PC-9 (cell line): ENCODE measurements at regions not wholly inside any gene's neighbourhood (a gene's known extent, or its start where the extent isn't known, plus 50 kb on each side); places are given as distances from the start of the nearest gene placed in this dataset.

Experiments used
- BruUV-seq: library from RNA; stranded (reverse); fragments of 400-500 nt; replicated peaks from 2 replicates; lab custom pipeline; 2021; lab: Mats Ljungman, UMichigan
- CTCF ChIA-PET: fragments of 300-600 bp; sonication (Branson Sonifier 250); formaldehyde crosslinking; loops from one replicate; lab custom pipeline; 2022; ENCODE audit warnings: antibody characterized with exemption; lab: Charles Lee
- POLR2A ChIA-PET: fragments of 300-600 bp; sonication (Branson Sonifier 250); formaldehyde crosslinking; loops from one replicate; lab custom pipeline; 2022; ENCODE audit warnings: antibody characterized with exemption; ENCODE audit not compliant: unreplicated experiment; lab: Charles Lee
- DNase-seq, 2 experiments: peaks; one replicate each; pipeline versions ENCODE4 v3.0.0 to v3.0.0-alpha.2; 2015 to 2022; ENCODE audit warnings: mixed read lengths in 1 of 2
- H2AFZ ChIP-seq: fragments of 200-600 bp; sonication (generic); 2 replicates; pipeline ENCODE4 v1.8.1; 2017; ENCODE audit warnings: antibody characterized with exemption
- H3F3A ChIP-seq: fragments of 200-600 bp; sonication (generic); 2 replicates; pipeline ENCODE4 v1.8.1; 2017; ENCODE audit warnings: antibody characterized with exemption, mild to moderate bottlenecking, low read depth; ENCODE audit not compliant: insufficient read depth
- H3K27ac ChIP-seq: fragments of 200-600 bp; sonication (generic); 2 replicates; pipeline ENCODE4 v1.6.1; 2016; ENCODE audit warnings: mixed run types
- H3K27me3 ChIP-seq: fragments of 200-600 bp; sonication (generic); 2 replicates; pipeline ENCODE4 v1.6.1; 2016; ENCODE audit warnings: low read depth, mixed run types; ENCODE audit not compliant: insufficient read depth
- H3K36me3 ChIP-seq: fragments of 200-600 bp; sonication (generic); 2 replicates; pipeline ENCODE4 v1.6.1; 2016; ENCODE audit warnings: low read depth, mixed run types
- H3K4me1 ChIP-seq: fragments of 200-600 bp; sonication (generic); replicated peaks from 2 replicates; pipeline ENCODE4 v1.6.1; 2016; ENCODE audit warnings: mixed run types; ENCODE audit not compliant: insufficient read depth
- H3K4me2 ChIP-seq: fragments of 200-600 bp; sonication (generic); 2 replicates; pipeline ENCODE4 v1.6.1; 2017; ENCODE audit warnings: mixed run types
- H3K4me3 ChIP-seq: fragments of 200-600 bp; sonication (generic); 2 replicates; pipeline ENCODE4 v1.6.1; 2016; ENCODE audit warnings: mixed run types
- H3K79me2 ChIP-seq: fragments of 200-600 bp; sonication (generic); 2 replicates; pipeline ENCODE4 v1.6.1; 2017; ENCODE audit warnings: low read depth, mixed run types
- H3K9me2 ChIP-seq: fragments of 200-600 bp; sonication (generic); 2 replicates; pipeline ENCODE4 v1.8.1; 2017; ENCODE audit warnings: mild to moderate bottlenecking; ENCODE audit not compliant: insufficient read depth
- H3K9me3 ChIP-seq: fragments of 200-600 bp; sonication (generic); 2 replicates; pipeline ENCODE4 v1.8.1; 2016; ENCODE audit warnings: low read depth; ENCODE audit not compliant: insufficient read depth
- H4K20me1 ChIP-seq: fragments of 200-600 bp; sonication (generic); 2 replicates; pipeline ENCODE4 v1.8.1; 2017; ENCODE audit not compliant: insufficient read depth
- CTCF ChIP-seq: fragments of 200-600 bp; sonication (generic); conservative IDR thresholded peaks from 2 replicates; pipeline ENCODE4 v1.6.1; 2017; ENCODE audit warnings: mixed run types, antibody characterized with exemption, mild to moderate bottlenecking, moderate library complexity
- EZH2 ChIP-seq: fragments of 200-600 bp; sonication (generic); IDR thresholded peaks from 2 replicates; pipeline ENCODE4 v1.8.0; 2017; ENCODE audit warnings: antibody characterized with exemption, low read depth
- intact Hi-C: fragments of 100-400 bp; cut with micrococcal nuclease; formaldehyde crosslinking; loops from one replicate; pipeline ENCODE4 v1.10.0; 2022; ENCODE audit not compliant: unreplicated experiment

DNA sequence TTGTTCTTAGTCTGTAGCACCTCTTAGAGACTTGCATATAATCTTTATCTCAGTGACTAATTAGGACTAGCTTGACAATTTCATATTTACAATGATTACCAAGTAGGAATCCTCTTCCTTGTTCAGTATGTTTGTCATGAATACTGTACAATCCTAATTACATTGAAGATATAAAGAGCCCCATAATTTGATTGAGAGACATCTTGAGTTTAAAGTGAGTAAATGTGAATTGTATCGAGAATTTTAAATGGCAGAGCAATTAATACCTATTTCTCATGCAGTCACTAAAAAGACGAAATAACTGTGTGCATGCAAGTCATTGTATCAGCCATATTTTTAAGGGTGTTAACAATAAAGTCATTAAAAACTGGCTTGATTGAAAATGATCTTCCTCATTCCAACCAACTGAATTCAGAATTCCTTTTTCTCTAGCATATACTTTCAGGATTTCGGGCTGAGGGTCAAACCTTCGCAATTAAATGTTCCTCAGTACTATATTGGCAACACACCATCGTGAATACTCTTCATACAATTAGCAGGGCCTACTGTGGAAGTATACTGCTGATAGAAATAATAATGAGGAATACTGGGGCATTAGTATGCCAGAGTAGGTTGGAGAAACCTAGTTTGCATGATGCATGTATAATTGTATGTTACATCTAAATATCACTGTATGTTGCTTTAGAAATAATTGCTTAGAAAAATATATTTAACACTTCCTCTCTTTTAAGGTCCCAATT, 284.7 kb upstream of the TMEM161B start:
- BruUV-seq = no TSS peak
- intact Hi-C loops = no loop called here
- H3K9me3 ChIP-seq = no peaks in the 10 kb centered on the region
- ChIA-PET CTCF (no interaction called here), POLR2A (no interaction called here)
- no peak overlapping the region for H3K4me3 ChIP-seq
- TF ChIP-seq CTCF = no peak
- TF ChIP-seq EZH2 = no peak
- H2AFZ ChIP-seq = no peak overlapping the region
- no peaks in the 10 kb centered on the region for H3K79me2 ChIP-seq
- no peaks in the 10 kb centered on the region for H3K36me3 ChIP-seq
- no peaks in the 10 kb centered on the region for H4K20me1 ChIP-seq
- no peak for DNase-seq
- no peak overlapping the region for H3K4me2 ChIP-seq
- H3K4me1 ChIP-seq = no peaks in the 10 kb centered on the region
- H3F3A ChIP-seq = no peaks in the 10 kb centered on the region
- no peaks in the 10 kb centered on the region for H3K27me3 ChIP-seq
- no peaks in the 10 kb centered on the region for H3K9me2 ChIP-seq
- no peak overlapping the region for H3K27ac ChIP-seq

GRCh38 chr5:88552426-88552825, 283.8 kb upstream of the TMEM161B start:
- CTCF ChIA-PET = no interaction called here
- no peaks in the 10 kb centered on the region for H3F3A ChIP-seq
- BruUV-seq = no TSS peak

GRCh38 chr5:88551724-88552345, 283.2 kb upstream of the TMEM161B start:
- no peak overlapping the region for H3K4me3 ChIP-seq
- BruUV-seq = no TSS peak
- H3K79me2 ChIP-seq = no peaks in the 10 kb centered on the region
- no peak for DNase-seq
- H3K9me3 ChIP-seq = no peaks in the 10 kb centered on the region
- H3K36me3 ChIP-seq = no peaks in the 10 kb centered on the region
- no peak overlapping the region for H3K27ac ChIP-seq
- ChIA-PET CTCF (no interaction called here), POLR2A (no interaction called here)
- H2AFZ ChIP-seq = no peak overlapping the region
- no peaks in the 10 kb centered on the region for H3K4me1 ChIP-seq
- no peak overlapping the region for H3K4me2 ChIP-seq
- intact Hi-C loops = no loop called here
- no peaks in the 10 kb centered on the region for H3K27me3 ChIP-seq
- TF ChIP-seq CTCF (no peak), EZH2 (no peak)
- H4K20me1 ChIP-seq = no peaks in the 10 kb centered on the region
- H3K9me2 ChIP-seq = no peaks in the 10 kb centered on the region
- H3F3A ChIP-seq = no peaks in the 10 kb centered on the region

More at GRCh38 chr5:88552426-88552825, 283.8 kb upstream of the TMEM161B start:
- H3K27ac ChIP-seq = no peak overlapping the region
- H3K9me3 ChIP-seq = no peaks in the 10 kb centered on the region
- POLR2A ChIA-PET = no interaction called here
- no peaks in the 10 kb centered on the region for H3K9me2 ChIP-seq
- intact Hi-C loops = no loop called here
- H3K36me3 ChIP-seq = no peaks in the 10 kb centered on the region
- H2AFZ ChIP-seq = no peak overlapping the region
- H4K20me1 ChIP-seq = no peaks in the 10 kb centered on the region
- no peaks in the 10 kb centered on the region for H3K79me2 ChIP-seq
- no peaks in the 10 kb centered on the region for H3K27me3 ChIP-seq
- DNase-seq = no peak
- no peak overlapping the region for H3K4me2 ChIP-seq
- H3K4me3 ChIP-seq = no peak overlapping the region
- TF ChIP-seq EZH2 (no peak), CTCF (no peak)
- H3K4me1 ChIP-seq = no peaks in the 10 kb centered on the region
